GM18502 (cell line): ENCODE measurements at regions not wholly inside any gene's neighbourhood (a gene's known extent, or its start where the extent isn't known, plus 50 kb on each side); places are given as distances from the start of the nearest gene placed in this dataset.

ENCODE experiments used
- ATAC-seq: cut with Tn5 transposase; IDR thresholded peaks from one replicate; pipeline ENCODE4 v1.9.1; 2021; ENCODE audit warnings: mild to moderate bottlenecking; ENCODE audit not compliant: unreplicated experiment, poor library complexity

DNA sequence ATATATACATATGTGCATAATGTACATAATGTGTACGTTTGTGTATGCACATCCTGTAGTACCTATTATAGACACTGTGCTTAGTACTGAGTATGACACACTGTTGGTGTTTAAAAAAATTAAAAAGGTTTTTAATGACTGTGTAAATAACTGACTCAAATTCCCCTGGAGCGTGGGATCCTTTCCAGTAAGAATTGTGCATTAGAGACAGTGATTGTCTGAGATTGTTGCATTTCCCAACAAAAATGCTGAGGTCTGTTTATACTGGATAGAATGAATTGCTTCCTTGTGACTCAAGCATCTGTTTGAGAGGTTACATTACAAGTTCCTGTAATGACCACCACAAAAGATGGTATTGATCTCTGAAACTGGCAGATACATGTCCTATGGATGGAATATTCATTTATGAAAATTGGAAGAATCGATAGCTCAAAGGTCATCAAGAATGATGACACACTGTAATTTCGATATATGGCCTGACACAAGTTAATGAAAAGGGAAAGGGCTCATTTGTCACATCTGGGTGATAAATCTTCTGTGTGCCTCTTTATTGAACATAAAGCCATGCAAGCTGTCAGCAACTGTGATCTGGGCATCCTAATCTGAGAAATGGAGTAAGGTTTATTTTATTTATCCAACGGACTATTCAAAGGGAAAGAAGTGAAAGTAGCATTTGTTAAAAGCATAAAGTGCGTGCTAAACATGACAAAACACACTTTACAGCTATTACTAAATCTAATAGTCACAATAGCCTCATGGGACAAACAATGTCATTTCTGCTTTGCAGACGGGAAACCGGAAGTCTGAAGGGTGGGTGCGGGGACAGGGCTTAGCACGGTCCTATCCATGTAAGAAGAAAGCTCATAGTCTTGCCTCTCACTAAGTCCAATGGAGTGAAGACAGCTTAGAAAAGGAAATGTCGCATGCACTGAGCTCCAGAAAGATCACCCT is 228.8 kb downstream of the CDH11 start:
- no peak for ATAC-seq

DNA sequence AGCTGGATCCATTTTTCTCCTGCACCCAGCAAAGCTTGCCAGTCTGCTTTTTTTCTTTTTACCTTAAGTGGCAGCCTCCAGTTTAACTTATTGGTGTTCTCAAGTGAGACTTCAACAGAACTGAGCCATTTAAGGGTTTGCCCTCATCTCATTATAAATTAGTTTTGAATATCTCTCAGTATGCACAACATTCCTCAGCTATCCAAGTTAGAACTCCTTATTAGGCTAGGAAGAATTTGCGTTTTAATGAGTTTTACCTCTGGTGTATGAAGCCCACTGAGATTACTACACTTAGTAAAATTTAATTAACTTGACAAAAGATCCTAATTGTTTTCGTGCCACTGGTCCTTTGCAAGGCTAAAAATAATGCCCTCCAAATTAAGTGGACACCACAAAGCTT is 232.4 kb downstream of the CDH11 start:
- ATAC-seq, result no peak

DNA sequence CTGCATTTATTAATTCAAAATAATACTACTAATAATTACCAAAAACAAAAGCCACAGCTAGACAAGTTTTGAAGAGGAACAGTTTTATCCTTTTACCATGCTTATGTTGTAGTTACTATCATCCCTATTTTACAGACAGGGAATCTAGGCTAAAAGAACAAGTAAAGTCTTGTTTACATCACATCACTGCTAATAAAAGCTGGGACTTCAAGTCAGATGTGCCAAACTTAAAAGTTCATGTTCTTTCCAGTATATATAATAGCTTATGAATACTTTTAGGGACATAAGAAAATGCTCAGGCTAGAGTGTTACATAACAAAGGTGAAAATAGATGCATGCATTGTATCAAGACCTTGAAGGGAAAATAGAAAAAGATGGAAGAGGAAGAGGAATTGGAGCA is 234.2 kb downstream of the CDH11 start:
- no peak for ATAC-seq

DNA sequence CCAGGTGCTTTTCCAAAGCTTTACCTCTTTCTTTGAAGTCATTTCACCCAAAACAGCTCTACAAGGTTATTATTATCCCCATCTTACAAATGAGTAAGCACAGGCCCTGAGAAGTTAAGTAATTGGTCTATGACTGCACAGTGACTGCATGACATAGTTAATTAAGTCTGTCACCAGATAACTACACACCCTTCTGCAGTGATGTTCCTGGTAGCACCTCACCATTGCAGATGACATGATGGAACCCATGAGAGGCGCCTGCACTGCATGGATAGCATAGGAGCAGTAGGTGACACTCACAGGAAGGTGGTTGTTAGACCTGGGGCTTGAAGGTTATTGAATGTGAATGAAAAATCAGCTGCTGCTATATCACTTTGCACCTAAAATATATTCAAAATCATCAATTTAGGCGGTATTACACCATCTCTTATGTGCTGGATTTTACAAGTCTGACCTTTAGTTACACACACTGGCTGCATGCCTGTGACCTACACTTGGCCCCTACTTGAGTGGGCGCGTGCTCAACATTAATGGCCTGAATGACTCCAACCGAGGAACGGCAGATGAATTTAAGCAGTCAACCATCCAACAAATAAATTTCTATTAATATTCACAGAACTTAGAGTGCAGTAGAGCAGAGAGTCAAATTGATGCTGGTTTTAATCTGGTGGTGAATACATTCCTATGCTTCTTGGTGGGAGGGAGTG is 239.6 kb downstream of the CDH11 start:
- no peak for ATAC-seq

DNA sequence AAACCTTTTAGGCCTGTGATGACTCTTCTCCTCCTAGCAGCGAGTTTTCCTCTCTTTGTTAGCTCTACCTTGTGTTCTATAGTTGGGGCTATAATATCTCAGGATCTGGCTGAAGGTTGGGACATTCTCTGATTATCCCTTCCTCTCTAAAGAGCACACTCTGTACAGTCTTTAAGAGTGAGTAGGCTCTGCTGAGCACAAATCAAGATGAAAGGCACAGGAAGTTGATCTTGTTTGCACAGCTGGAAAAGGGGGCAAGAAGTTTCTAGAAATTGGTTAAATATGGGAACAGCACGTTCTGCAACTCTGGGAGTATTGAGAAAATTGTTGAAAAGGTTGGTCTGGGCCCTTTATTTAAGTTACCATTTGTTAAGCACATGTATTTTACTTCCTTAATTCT is 240.9 kb downstream of the CDH11 start:
- ATAC-seq, result no peak

DNA sequence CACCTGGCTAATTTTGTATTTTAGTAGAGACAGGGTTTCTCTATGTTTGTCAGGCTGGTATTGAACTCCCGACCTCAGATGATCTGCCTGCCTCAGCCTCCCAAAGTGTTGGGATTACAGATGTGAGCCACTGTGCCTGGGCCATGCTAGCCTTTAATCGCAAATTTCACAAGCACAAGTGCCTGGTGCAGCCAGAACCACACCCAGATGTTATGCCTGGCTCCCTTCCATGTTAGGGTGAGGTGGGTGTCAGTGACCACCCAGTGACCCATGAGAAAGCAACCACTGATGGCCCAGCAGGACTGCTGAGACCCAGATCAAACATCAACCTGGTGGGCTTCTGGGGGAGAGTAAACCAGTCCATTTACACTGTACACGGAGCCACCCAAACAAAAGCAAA is 241.9 kb downstream of the CDH11 start:
- ATAC-seq, result no peak

DNA sequence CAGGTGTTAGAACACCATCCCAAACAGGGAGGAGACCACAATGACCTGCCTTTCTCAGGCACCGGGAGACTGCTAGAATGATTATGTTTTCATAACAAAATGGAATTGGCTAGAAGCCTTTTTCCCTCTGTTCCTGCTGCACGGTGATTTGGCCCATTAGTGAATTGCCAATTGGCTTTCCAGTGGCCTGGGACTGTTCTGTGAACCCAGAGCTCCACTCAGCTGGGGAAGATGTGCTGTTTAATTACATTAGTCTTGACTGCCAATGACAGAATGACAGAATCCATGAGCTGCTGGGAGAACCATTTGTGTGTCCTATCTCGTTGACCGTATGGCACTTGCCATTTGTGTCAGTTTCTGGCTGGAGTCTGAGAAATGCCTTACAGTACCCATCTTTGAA is 242.9 kb downstream of the CDH11 start:
- no peak for ATAC-seq

DNA sequence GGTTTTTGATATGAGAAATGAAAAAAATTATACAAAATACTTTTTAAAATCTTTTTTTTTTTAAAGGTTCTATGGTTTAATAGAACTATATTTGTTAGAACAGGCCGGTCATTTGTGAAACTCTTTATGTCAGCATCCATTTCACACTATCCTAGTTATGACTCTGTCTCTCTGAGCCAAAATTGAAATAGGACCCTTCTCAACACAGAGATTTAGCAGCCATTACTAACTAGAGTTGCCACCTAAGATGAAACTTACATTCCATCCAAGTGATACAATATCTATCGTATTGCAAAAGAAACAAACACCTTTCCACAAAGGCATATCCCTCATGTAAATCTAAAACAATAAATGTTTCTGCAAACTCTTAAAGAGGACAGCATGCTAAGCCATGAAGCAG is 249.8 kb downstream of the CDH11 start:
- ATAC-seq, result no peak

DNA sequence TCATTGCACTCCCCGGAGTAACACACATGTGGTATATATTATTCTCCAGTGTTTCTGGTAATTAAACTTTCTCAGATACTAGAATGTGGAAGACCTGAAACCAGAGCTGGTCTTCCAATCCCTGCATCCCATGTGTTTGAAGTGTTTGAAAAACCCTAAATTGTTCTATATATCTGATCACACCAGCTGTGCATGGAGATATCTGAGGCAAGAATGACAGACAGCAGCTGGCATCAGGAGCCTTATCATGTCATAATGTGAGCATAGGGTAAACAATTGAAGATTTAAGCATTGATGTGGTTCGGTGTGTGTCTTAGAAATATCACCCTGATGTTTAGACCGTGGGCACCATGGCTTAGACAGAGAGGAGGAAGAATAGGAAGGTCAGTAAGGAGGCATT is 251.0 kb downstream of the CDH11 start:
- ATAC-seq, result no peak

DNA sequence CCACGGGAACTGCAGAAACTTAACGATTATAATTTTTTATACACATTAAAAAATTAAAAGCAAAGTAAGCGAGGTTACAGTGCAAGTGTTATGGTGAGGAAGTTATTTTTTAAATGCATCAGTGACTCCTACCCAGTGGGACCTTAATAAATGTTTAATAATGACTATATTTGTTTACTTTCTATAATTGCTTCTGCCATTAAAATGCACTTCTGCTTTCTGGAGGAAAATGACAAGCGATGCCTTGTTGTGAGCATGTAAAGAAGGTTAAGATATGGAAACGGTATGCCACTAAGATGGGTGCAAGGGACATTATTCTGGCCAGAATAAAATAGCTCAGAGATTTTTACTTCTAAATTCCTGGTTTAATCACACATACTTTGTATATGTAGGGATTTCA is 252.1 kb downstream of the CDH11 start:
- ATAC-seq, result no peak

DNA sequence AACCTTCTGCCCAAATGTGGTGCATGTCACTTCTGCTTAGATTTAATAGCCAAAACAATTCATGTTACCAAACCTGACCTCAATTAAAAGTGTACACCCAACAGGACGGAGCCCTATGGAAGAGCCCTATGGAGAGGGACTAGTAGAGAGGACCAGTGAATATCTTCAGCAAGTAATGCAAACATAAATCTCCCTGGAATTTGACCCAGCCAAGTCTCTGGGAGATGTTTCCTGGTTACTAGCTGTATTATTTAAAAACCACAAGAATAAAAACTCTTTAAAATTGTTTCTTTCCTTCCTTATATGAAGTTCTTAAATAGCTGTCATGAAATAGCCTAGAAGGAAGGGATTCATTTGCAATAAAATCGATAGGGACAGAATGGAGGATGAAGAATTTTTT is 255.8 kb downstream of the CDH11 start:
- no peak for ATAC-seq

DNA sequence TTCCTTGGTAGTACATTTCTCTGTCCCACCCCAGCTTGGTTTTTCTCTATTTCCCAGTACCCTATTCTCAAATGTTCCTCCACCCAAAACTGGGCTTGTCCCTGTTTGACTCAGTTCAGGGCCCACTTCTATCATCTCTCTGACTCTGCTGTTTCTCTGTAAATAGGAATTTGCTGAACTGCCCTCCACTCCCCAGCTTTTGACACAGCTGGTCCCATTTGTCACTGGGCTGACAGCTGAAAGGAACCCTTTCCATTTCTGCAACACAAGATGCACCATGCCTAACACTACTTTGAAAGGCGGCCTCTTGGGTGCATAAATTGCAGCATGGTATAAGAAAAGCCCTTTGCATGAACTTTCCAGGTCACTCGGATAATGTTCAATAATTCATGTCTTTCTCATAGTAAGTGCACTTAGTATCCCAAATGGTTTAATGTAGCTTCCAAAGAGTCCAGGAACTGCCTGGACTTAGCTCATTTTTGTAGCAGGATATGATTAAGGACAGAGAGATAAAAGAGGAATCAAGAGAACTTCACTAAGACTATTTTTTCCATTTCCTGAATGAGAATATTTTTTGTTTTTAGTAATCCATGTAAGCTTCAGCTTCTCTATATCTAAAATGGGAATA is 256.7 kb downstream of the CDH11 start:
- ATAC-seq, result no peak

DNA sequence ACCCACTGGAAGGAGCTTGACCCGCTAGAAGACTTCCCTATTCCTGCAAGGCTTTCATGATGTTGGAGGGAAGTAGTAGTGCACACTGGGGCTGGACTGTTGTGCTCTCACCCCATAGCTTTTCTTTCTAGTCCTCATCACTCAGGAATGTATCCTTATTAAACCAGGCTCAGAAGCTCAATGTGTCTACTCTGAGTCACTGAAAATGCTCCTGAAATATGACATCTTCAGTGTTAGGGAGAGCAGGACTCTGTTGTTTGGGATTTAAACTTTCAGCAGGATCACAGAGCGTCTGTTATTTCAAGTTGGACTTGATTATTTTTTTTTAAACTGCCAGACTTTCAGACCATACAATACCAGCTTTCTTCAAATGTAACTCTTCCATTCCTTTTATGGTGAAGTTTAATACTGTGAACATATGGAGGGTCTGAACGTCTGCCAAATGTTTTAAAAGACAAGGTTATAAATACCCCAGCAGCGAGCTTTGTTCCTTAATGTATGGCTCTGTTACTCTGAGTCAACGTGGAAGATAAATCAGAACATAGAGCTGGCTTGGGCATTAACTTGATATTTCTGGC is 257.5 kb downstream of the CDH11 start:
- ATAC-seq, result no peak

DNA sequence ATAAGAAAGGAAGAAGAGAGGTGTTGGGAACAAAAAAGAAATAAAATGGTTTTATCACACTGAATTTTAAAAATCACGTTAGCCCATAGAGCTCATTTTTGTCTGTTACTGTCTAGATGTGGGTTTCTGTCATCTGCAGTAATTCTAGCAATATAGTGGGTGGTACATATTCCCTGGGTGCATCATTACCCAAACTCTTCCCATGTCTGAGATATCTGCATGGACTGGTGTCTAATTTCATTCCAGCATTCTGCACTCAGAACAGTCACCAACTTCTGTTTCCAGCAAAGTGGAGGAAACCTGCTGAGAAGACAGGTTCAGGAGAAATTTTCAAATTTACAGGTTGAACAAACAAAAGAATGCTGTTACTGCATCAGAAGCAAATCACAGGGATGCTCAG is 263.8 kb downstream of the CDH11 start:
- ATAC-seq, result no peak

DNA sequence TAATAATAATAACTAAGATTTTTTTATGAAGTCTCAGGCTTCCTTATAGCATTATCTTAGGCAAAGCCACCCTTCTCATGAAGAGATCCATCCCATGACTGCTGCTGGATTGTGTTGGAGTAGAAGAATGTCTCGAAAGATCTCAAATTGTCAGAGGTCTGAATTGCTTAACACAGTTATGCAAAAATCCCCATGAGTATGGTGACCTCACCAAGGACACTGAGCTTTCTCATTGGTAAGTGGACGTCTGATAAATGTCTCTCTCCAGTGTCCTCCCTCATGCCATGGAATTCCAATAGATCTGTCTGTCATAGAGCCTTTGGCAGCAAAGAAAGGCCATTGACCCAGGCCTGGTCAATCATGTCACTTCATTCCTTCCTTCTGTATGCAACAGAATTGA is 264.5 kb downstream of the CDH11 start:
- no peak for ATAC-seq

DNA sequence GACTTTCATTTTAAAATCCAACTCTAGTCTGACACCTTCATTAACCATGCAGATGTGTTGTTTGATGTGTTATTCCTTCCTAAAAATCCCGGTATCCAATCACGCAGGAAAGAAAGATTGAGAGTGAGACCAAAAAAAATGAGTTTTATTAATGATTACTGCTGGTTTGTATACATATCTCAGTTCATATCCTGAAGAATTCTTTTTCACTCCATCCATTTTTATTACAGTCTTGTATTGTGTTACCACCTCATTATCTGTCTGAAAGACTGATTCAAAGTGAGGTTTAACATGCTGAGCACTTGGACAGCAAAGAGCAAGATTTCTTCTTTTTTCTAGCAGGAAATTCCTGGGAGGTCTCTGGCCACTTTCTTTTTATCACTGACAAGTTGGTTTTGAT is 268.3 kb downstream of the CDH11 start:
- no peak for ATAC-seq

DNA sequence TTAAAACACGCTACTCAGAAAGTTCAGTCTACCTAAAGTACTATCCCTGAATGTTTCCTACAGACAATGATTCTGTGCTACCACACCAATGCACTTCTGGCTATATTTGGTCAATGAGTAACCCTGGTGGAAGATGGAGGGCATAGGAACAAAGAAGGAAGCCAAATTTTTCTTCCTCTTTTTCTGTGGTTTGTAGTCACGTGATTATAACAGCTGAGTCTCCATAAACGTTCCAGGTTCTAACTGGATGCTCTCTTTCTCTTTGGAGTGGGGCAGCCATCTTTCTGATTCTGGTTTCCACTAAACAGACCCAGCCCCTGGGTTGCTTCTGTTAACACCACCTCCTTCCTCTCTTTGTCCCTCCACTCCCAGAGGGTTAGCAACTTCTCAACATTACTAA is 274.9 kb downstream of the CDH11 start:
- ATAC-seq, result no peak

DNA sequence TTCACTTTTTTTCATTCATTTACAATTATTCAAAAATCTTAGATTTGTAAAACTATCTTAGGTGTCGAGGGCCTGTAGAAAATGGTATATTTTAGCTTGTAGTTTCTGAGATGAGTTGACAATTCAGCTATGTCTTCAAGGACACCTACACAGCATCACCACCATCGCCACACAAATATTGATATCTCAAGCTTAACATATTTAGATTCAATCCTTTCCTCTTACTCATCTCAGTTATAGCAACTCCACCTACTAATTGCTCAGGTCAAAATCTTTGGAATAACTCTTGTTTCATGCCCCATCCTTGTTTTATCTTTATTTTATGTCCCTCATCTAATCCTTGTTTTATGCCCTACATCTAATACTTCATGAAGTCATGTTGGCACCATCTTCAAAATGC is 276.8 kb downstream of the CDH11 start:
- ATAC-seq, result no peak

DNA sequence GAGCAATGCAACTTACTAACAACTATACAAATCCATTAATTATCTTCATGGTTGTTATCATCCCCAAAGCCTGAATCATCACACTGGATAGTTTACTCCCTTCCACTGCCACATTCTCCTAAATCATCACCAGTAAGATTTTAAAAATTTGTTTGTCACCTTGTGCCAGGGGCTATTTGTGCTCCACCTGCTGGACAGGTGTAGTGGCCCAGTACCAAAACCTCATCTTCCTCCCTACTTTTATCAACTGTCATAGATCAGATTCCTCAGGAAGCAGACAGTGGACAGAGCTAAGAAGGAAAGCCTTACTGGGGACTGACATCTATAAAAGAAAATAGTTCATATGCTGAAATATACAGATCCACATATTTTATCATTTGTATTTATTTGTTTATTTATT is 280.4 kb downstream of the CDH11 start:
- no peak for ATAC-seq

DNA sequence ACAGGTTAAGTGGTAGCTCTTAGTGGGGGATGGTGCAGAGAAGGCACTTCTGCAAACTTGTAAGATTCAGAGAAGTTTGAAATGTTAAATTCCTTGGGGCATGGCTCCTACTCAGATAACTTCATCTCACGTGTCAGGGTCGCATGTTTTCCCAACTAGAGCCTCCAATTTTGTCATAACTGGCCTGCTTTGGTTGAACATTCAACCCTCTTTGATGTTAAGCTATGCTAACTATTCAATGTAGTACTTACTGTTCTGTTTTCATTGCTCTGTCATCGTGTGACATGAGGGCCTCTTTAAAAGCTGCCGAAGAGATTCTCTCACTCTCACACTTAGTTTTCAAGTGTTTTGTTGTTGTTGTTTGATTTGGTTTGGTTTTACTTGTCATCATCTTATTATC is 280.8 kb downstream of the CDH11 start:
- no peak for ATAC-seq

DNA sequence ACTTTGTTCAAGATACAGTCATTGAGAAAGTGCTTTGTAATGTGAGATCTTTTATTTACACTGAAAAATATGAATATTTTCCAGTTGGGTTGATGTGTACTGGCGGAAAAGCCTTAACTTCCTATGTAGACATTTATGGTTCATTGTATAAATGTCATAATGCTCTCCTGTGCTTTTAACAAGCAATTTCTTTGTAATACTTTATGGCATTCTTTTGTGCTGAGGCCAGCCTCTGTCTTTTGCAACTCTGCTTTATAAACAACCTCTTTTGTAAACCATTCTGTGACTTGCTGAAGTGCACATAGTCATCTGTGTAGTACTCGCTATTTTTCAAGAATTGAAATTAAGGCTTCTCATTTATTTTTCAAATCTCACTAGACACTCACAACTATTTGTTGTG is 291.2 kb downstream of the CDH11 start:
- ATAC-seq, result no peak
